D721Med (cell line): ENCODE measurements at regions not wholly inside any gene's neighbourhood (a gene's known extent, or its start where the extent isn't known, plus 50 kb on each side); places are given as distances from the start of the nearest gene placed in this dataset.

ENCODE experiments used
- DNase-seq: peaks from one replicate; pipeline ENCODE4 v3.0.0; 2011; ENCODE audit warnings: low spot score; ENCODE audit not compliant: insufficient read length
- FAIRE-seq: peaks from 2 replicates; lab custom pipeline; 2011; peaks lifted over from hg19 to GRCh38; lab: Jason Lieb, UNC
- CTCF ChIP-seq: IDR thresholded peaks from 2 replicates; pipeline ENCODE4 v1.5.1; 2012; ENCODE audit warnings: mild to moderate bottlenecking, control low read depth; ENCODE audit not compliant: insufficient read depth; ENCODE audit errors: missing control alignments

DNA sequence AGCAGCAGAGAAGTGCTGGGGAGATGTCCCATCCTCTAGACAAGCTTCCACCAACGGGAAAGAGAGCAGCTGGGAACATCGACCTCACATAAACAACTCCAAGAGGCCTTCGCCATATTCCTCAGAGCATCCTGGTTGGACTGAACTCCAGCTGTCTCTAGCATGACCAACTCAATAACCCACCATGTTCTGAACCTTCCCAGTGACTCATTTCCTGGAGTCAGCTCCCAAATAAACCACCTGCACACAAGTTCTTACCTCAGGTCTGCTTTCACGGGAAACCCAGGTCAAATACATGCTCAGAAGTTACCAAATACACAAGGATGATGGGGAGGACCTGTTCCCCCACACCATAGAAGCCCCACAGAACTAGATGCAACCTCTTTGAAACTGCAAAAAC lies 878.5 kb downstream of the UQCRFS1 start:
- DNase-seq: no peak
- no peak for FAIRE-seq
- no peak for TF ChIP-seq CTCF

- DNase-seq (no peak), FAIRE-seq (no peak)
- no peak for TF ChIP-seq CTCF
Measured at GRCh38 chr19:28333909-28334308, 879.0 kb downstream of the UQCRFS1 start.

GRCh38 chr19:28332886-28333285 lies 880.1 kb downstream of the UQCRFS1 start:
- FAIRE-seq: no peak
- DNase-seq: no peak
- TF ChIP-seq CTCF: no peak

GRCh38 chr19:28332351-28332750 lies 880.6 kb downstream of the UQCRFS1 start:
- DNase-seq (no peak), FAIRE-seq (no peak)
- no peak for TF ChIP-seq CTCF

DNA sequence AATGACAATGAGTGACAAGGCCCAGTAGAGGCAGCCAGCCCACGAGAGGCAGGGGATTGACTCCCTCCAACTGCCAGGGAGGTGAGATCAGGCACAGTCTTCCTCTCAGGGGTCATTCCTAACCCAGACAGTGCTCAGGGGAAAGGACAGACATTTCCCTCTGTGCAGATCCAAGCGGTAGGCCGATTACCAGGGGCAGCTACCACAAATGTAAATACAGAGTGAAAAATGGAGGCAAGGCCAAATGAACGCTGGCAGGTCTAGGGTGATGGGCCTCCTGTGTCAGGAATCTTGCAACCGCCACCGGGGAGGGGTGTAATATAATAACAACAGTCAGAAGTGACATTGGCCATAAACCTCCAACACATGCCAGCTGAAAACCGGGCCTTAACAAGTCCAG lies 881.4 kb downstream of the UQCRFS1 start:
- FAIRE-seq (no peak), DNase-seq (no peak)
- TF ChIP-seq CTCF: no peak

DNA sequence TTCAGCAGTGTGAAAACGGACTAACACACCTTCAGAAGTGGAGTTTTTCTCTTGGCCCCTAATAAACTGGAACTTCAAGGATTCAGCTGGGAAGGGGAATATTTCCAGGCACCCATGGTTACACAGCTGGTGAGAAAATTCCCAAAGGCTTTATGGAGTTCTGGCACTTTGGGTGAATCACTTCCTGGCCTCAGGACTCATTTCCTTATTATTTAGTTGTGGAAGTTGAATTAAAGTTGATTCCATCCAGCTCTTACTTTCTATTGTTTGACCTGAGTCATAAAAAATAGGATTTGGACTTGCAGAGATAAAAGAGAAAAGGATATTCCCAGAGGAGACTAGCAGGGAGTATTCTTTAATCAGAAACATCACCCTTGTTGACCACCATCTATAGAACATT lies 882.1 kb downstream of the UQCRFS1 start:
- TF ChIP-seq CTCF: no peak
- FAIRE-seq (no peak), DNase-seq (no peak)

DNA sequence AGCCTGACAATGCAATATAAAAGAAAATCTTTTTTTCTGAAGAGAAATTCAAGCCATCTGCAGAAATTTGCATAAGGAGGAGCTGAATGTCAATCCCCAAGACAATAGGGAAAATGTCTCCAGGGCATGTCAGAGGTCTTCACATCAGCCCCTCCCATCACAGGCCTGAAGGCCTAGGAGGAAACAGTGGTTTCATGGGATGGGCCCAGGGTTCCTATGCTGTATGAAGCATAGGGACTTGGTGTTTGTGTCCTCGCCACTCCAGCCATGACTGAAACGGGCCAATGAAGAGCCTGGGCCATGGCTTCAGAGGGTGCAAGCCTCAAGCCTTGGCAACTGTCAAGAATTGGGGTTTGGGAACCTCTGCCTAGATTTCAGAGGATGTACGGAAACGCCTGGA lies 883.5 kb downstream of the UQCRFS1 start:
- no peak for FAIRE-seq
- no peak for TF ChIP-seq CTCF
- DNase-seq: no peak
